Neural progenitor cell (in vitro differentiated cells): ENCODE measurements at regions not wholly inside any gene's neighbourhood (a gene's known extent, or its start where the extent isn't known, plus 50 kb on each side); places are given as distances from the start of the nearest gene placed in this dataset.
A peak's percentile ranks its signal among the peaks of the same experiment; 100 is the strongest.

Experiments used
- DNase-seq: peaks from one replicate; pipeline ENCODE4 v3.0.0-alpha.2; 2016; ENCODE audit warnings: low spot score
- H2AFZ ChIP-seq: fragments of 200-600 bp; sonication (generic); replicated peaks from 2 replicates; pipeline ENCODE4 v1.6.1; 2016; ENCODE audit warnings: antibody characterized with exemption
- H3F3A ChIP-seq: fragments of 200-600 bp; sonication (generic); 2 replicates; pipeline ENCODE4 v1.6.1; 2016; ENCODE audit warnings: antibody characterized with exemption, low read depth
- H3K27ac ChIP-seq: fragments of 200-600 bp; sonication (generic); 2 replicates; pipeline ENCODE4 v1.5.1; 2016; ENCODE audit warnings: mild to moderate bottlenecking
- H3K27me3 ChIP-seq: fragments of 200-600 bp; sonication (generic); 2 replicates; pipeline ENCODE4 v1.6.1; 2016; ENCODE audit warnings: mild to moderate bottlenecking, moderate library complexity
- H3K36me3 ChIP-seq: fragments of 200-600 bp; sonication (generic); 2 replicates; pipeline ENCODE4 v1.5.1; 2016
- H3K4me1 ChIP-seq: fragments of 200-600 bp; sonication (generic); 2 replicates; pipeline ENCODE4 v1.6.1; 2016; ENCODE audit warnings: mixed run types
- H3K4me2 ChIP-seq: fragments of 200-600 bp; sonication (generic); 2 replicates; pipeline ENCODE4 v1.6.1; 2016
- H3K4me3 ChIP-seq: fragments of 200-600 bp; sonication (generic); 2 replicates; pipeline ENCODE4 v1.5.1; 2016
- H3K79me2 ChIP-seq: fragments of 200-600 bp; sonication (generic); 2 replicates; pipeline ENCODE4 v1.6.1; 2016; ENCODE audit warnings: low read depth
- H3K9ac ChIP-seq: fragments of 200-600 bp; sonication (generic); 2 replicates; pipeline ENCODE4 v1.6.1; 2016
- H3K9me3 ChIP-seq: fragments of 200-600 bp; sonication (generic); 2 replicates; pipeline ENCODE4 v1.5.1; 2016; ENCODE audit warnings: low read depth
- H4K20me1 ChIP-seq: fragments of 200-600 bp; sonication (generic); 2 replicates; pipeline ENCODE4 v1.6.1; 2016; ENCODE audit warnings: low read depth
- H3K27ac Mint-ChIP-seq: 3 replicates; pipeline ENCODE4 v1.8.0; 2021; ENCODE audit warnings: mixed read lengths
- H3K27me3 Mint-ChIP-seq: 2 replicates; pipeline ENCODE4 v1.8.0; 2022; ENCODE audit warnings: low read depth, mild to moderate bottlenecking, inconsistent platforms, moderate library complexity, mixed read lengths; ENCODE audit not compliant: insufficient read depth
- H3K36me3 Mint-ChIP-seq: 3 replicates; pipeline ENCODE4 v1.8.0; 2021; ENCODE audit warnings: mixed read lengths
- H3K4me1 Mint-ChIP-seq: 3 replicates; pipeline ENCODE4 v1.8.0; 2021; ENCODE audit warnings: mixed read lengths
- H3K4me3 Mint-ChIP-seq: 3 replicates; pipeline ENCODE4 v1.8.0; 2021; ENCODE audit warnings: mild to moderate bottlenecking, moderate library complexity, mixed read lengths
- H3K9me3 Mint-ChIP-seq: 3 replicates; pipeline ENCODE4 v1.8.0; 2020; ENCODE audit warnings: mixed read lengths
- EZH2 ChIP-seq: fragments of 200-600 bp; sonication (generic); IDR thresholded peaks from 2 replicates; pipeline ENCODE4 v1.6.1; 2017; ENCODE audit warnings: antibody characterized with exemption, mild to moderate bottlenecking, moderate library complexity
- EZH2phosphoT487 ChIP-seq: fragments of 200-600 bp; sonication (generic); IDR thresholded peaks from 2 replicates; pipeline ENCODE4 v1.6.1; 2017; ENCODE audit warnings: antibody characterized with exemption
- TF ChIP-seq, protein P1 (sequence below): fragments of 200-600 bp; sonication (generic); IDR thresholded peaks from 2 replicates; pipeline ENCODE4 v1.5.1; 2017; ENCODE audit warnings: antibody characterized with exemption, mild to moderate bottlenecking

DNA sequence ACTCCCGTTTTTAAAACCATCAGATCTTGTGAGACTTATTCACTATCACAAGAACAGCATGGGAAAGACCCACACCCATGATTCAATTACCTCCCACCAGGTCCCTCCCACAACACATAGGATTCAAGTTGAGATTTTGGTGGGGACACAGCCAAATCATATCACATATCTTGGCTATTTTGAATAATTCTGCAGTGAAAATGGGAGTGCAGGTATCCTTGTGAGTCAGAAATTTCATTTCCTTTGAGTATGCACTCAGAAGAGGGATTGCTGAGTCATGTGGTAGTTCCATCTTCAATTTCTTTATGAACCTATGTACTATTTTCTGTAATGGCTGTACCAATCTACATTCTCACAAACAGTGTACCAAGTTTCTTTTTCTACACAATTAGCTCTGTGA lies 125.8 kb downstream of the ANKRD7 start:
- Histone ChIP-seq H4K20me1 (no peaks in the 10 kb centered on the region), H3K9ac (no peak overlapping the region), H3F3A (no peaks in the 10 kb centered on the region), H3K27me3 (no peaks in the 10 kb centered on the region), H3K4me3 (no peak overlapping the region), H3K9me3 (no peaks in the 10 kb centered on the region), H3K27ac (no peak overlapping the region), H3K36me3 (no peaks in the 10 kb centered on the region), H3K4me2 (no peak overlapping the region), H3K4me1 (no peaks in the 10 kb centered on the region), H2AFZ (no peak overlapping the region), H3K79me2 (no peaks in the 10 kb centered on the region)
- Mint-ChIP-seq H3K4me3 (no peak overlapping the region), H3K36me3 (no peaks in the 10 kb centered on the region), H3K27me3 (no peaks in the 10 kb centered on the region), H3K9me3 (no peaks in the 10 kb centered on the region), H3K4me1 (no peaks in the 10 kb centered on the region), H3K27ac (no peak overlapping the region)
- DNase-seq = no peak
- TF ChIP-seq EZH2 (no peak), EZH2phosphoT487 (no peak)
- TF ChIP-seq, protein P1, sequence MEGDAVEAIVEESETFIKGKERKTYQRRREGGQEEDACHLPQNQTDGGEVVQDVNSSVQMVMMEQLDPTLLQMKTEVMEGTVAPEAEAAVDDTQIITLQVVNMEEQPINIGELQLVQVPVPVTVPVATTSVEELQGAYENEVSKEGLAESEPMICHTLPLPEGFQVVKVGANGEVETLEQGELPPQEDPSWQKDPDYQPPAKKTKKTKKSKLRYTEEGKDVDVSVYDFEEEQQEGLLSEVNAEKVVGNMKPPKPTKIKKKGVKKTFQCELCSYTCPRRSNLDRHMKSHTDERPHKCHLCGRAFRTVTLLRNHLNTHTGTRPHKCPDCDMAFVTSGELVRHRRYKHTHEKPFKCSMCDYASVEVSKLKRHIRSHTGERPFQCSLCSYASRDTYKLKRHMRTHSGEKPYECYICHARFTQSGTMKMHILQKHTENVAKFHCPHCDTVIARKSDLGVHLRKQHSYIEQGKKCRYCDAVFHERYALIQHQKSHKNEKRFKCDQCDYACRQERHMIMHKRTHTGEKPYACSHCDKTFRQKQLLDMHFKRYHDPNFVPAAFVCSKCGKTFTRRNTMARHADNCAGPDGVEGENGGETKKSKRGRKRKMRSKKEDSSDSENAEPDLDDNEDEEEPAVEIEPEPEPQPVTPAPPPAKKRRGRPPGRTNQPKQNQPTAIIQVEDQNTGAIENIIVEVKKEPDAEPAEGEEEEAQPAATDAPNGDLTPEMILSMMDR = no peak

DNA sequence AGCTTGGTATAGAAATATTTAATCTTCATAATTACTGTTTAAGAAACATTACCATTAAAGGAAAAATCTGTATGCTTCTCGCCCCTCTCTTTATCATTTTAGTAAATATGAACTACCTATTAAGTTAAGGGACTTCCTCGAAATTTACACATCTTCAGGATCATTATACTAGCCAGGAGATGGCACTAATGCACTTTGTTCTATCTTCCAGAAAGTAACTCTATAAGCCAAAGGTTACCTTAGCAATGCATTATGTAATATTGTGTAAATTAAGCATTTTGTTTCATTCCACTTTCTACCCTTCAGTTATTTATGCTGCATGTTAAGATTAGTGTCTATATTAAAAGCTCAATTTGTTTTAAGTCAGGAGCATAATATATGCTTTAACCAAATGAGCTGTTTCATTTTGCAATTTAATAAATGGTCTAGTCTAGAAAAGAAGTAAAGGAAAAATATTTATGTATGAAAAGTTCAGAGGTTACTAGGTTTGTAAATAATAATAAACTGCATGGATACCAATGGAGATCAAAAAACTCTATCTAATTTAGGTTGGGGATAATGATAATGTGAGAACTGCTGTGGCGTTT lies 128.5 kb downstream of the ANKRD7 start:
- H3K9me3 Mint-ChIP-seq = peaks cover 3% of the 10 kb centered on the region
- H3K4me3 Mint-ChIP-seq = no peak overlapping the region
- H3K9ac ChIP-seq = no peak overlapping the region
- no peaks in the 10 kb centered on the region for H3K4me1 Mint-ChIP-seq
- no peaks in the 10 kb centered on the region for H3K27me3 Mint-ChIP-seq
- no peak overlapping the region for H3K27ac ChIP-seq
- no peaks in the 10 kb centered on the region for H3K36me3 ChIP-seq
- H3F3A ChIP-seq = no peaks in the 10 kb centered on the region
- no peak for TF ChIP-seq EZH2
- TF ChIP-seq, protein P1 = peak; percentile 52
- no peaks in the 10 kb centered on the region for H3K36me3 Mint-ChIP-seq
- DNase-seq = peak; percentile 24
- no peak overlapping the region for H2AFZ ChIP-seq
- H3K4me2 ChIP-seq = no peak overlapping the region
- no peaks in the 10 kb centered on the region for H3K79me2 ChIP-seq
- no peaks in the 10 kb centered on the region for H3K9me3 ChIP-seq
- no peaks in the 10 kb centered on the region for H3K4me1 ChIP-seq
- H3K4me3 ChIP-seq = no peak overlapping the region
- H3K27me3 ChIP-seq = no peaks in the 10 kb centered on the region
- no peaks in the 10 kb centered on the region for H4K20me1 ChIP-seq
- H3K27ac Mint-ChIP-seq = no peak overlapping the region

DNA sequence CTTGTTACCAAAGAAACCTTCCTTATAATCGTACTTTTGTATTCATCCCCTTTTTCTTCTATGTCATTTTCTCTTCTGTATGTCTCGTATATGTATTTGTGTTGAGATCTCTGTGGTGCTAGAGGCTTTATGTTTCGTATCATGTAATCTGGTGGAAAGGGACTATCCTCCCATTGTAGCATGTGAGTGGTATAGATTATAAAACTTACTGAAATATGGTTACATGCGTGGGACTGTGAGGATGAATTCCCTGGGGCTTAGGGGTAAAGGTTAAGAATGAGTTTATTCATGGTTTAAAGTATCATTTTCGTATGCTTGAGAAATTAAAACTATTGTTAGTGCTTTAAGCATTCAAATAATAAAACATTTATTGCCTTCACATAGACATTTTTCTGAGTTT lies 141.9 kb downstream of the ANKRD7 start:
- Mint-ChIP-seq H3K4me1 (no peaks in the 10 kb centered on the region), H3K9me3 (no peaks in the 10 kb centered on the region), H3K27me3 (no peaks in the 10 kb centered on the region), H3K4me3 (no peak overlapping the region), H3K27ac (no peak overlapping the region), H3K36me3 (no peaks in the 10 kb centered on the region)
- H3K9ac ChIP-seq = no peak overlapping the region
- no peak for DNase-seq
- H3K9me3 ChIP-seq = no peaks in the 10 kb centered on the region
- H3K4me1 ChIP-seq = no peaks in the 10 kb centered on the region
- H3K36me3 ChIP-seq = no peaks in the 10 kb centered on the region
- no peaks in the 10 kb centered on the region for H4K20me1 ChIP-seq
- TF ChIP-seq EZH2 (no peak), EZH2phosphoT487 (no peak)
- TF ChIP-seq, protein P1 = no peak
- no peak overlapping the region for H2AFZ ChIP-seq
- no peaks in the 10 kb centered on the region for H3K27me3 ChIP-seq
- H3K4me2 ChIP-seq = no peak overlapping the region
- no peaks in the 10 kb centered on the region for H3K79me2 ChIP-seq
- no peaks in the 10 kb centered on the region for H3F3A ChIP-seq
- H3K27ac ChIP-seq = no peak overlapping the region
- no peak overlapping the region for H3K4me3 ChIP-seq
